ENCODE measurements at regions not wholly inside any gene's neighbourhood (a gene's known extent, or its start where the extent isn't known, plus 50 kb on each side); places are given as distances from the start of the nearest gene placed in this dataset.
A peak's percentile ranks its signal among the peaks of the same experiment; 100 is the strongest.

- ChIA-PET CTCF (no interaction called here), POLR2A (no interaction called here)
- Histone ChIP-seq H3K4me3 (ENCODE audit: low read depth in 2 of 2, low read length in 2 of 2) (no peak overlapping the region), H3K27ac (ENCODE audit: low read length) (no peak overlapping the region), H3K27me3 (ENCODE audit: control insufficient read depth, insufficient read depth, low read length) (no peaks in the 10 kb centered on the region), H3K9me3 (ENCODE audit: control insufficient read depth, insufficient read depth, low read depth, low read length) (no peaks in the 10 kb centered on the region), H3K4me1 (ENCODE audit: control insufficient read depth, insufficient read depth, low read length) (peaks cover 10% of the 10 kb centered on the region), H3K36me3 (ENCODE audit: control insufficient read depth, insufficient read depth, low read length) (no peaks in the 10 kb centered on the region)
- in situ Hi-C loops (cut with HindIII; ENCODE audit: low pct_unique_long_range_greater_than_20kb, low sequenced_read_pairs) (no loop called here), intact Hi-C loops (cut with micrococcal nuclease; ENCODE audit: unreplicated experiment) (no loop called here)
- no peak for ATAC-seq
- no TSS peak for BruUV-seq (replicated peaks)
- no peak for DNase-seq (ENCODE audit: low read depth, low spot score)
- TF ChIP-seq REST (IDR thresholded peaks at IDR 0.05; ENCODE audit: insufficient read depth in 1 of 2, low read depth in 2 of 2, low read length in 1 of 2) (no peak), SIN3A (IDR thresholded peaks at IDR 0.05; ENCODE audit: borderline replicate concordance, insufficient read depth, low read depth, low read length) (no peak), POLR2AphosphoS5 (IDR thresholded peaks at IDR 0.05; ENCODE audit: low read depth, low read length) (no peak), CTCF (IDR thresholded peaks at IDR 0.05) (no peak), TCF7L2 (IDR thresholded peaks at IDR 0.05; ENCODE audit: low read depth, low read length) (no peak)
Measured at GRCh38 chrX:46380148-46380752, 165.0 kb downstream of the ZNF674 start.

- intact Hi-C loops (cut with micrococcal nuclease; ENCODE audit: unreplicated experiment) (loop anchor here (10.0 kb wide), 2 partner anchors 52 to 552 kb away; no protein-coding TSS in a partner anchor), in situ Hi-C loops (cut with HindIII; ENCODE audit: low pct_unique_long_range_greater_than_20kb, low sequenced_read_pairs) (no loop called here)
- ChIA-PET CTCF (interaction anchor here (0.6 to 1.6 kb wide), 5 partner anchors 10 to 861 kb away, joined by 3 to 14 read pairs (median 3); no protein-coding TSS in a partner anchor), POLR2A (no interaction called here)
- DNase-seq (ENCODE audit: low read depth, low spot score) (peak; percentile 57), ATAC-seq (peak; percentile 98)
- BruUV-seq (replicated peaks) = no TSS peak
- Histone ChIP-seq H3K27ac (ENCODE audit: low read length) (peak overlapping the region; percentile 81), H3K4me1 (ENCODE audit: control insufficient read depth, insufficient read depth, low read length) (peaks cover 14% of the 10 kb centered on the region), H3K9me3 (ENCODE audit: control insufficient read depth, insufficient read depth, low read depth, low read length) (no peaks in the 10 kb centered on the region), H3K36me3 (ENCODE audit: control insufficient read depth, insufficient read depth, low read length) (no peaks in the 10 kb centered on the region), H3K4me3 (ENCODE audit: low read depth in 2 of 2, low read length in 2 of 2) (no peak overlapping the region), H3K27me3 (ENCODE audit: control insufficient read depth, insufficient read depth, low read length) (no peaks in the 10 kb centered on the region)
- TF ChIP-seq SIN3A (IDR thresholded peaks at IDR 0.05; ENCODE audit: borderline replicate concordance, insufficient read depth, low read depth, low read length) = no peak
- no peak for TF ChIP-seq POLR2AphosphoS5 (IDR thresholded peaks at IDR 0.05; ENCODE audit: low read depth, low read length)
- no peak for TF ChIP-seq TCF7L2 (IDR thresholded peaks at IDR 0.05; ENCODE audit: low read depth, low read length)
- TF ChIP-seq CTCF (IDR thresholded peaks at IDR 0.05) = peak; percentile 64
- no peak for TF ChIP-seq REST (IDR thresholded peaks at IDR 0.05; ENCODE audit: insufficient read depth in 1 of 2, low read depth in 2 of 2, low read length in 1 of 2)
Measured at GRCh38 chrX:46376246-46376885, 168.9 kb downstream of the ZNF674 start.

All from Panc1 (cell line).